GM12878 (cell line): ENCODE measurements at regions not wholly inside any gene's neighbourhood (a gene's known extent, or its start where the extent isn't known, plus 50 kb on each side); places are given as distances from the start of the nearest gene placed in this dataset.

Experiments used
- ATAC-seq: fragments of 200-7000 bp; cut with Tn5 transposase; 3 replicates; pipeline ENCODE4 v1.9.1; 2020; ENCODE audit warnings: mild to moderate bottlenecking, moderate library complexity
- BruUV-seq: library from RNA; stranded (reverse); fragments of 400-500 nt; replicated peaks from 2 replicates; lab custom pipeline; 2021; lab: Mats Ljungman, UMichigan
- CTCF ChIA-PET: fragments of 300-600 bp; sonication (Branson Sonifier 250); formaldehyde crosslinking; extraction: SDS; loops from one replicate; lab custom pipeline; 2021; ENCODE audit warnings: inconsistent platforms; lab: Yijun Ruan, JAX
- POLR2A ChIA-PET: fragments of 350-600 bp; formaldehyde crosslinking; extraction: SDS; loops from one replicate; lab custom pipeline; 2021; ENCODE audit warnings: inconsistent platforms; lab: Charles Lee
- RAD21 ChIA-PET: fragments of 300-600 bp; sonication (Branson Sonifier 250); formaldehyde crosslinking; loops from one replicate; lab custom pipeline; 2023; ENCODE audit warnings: antibody characterized with exemption; ENCODE audit not compliant: unreplicated experiment; lab: Charles Lee
- SMC1A ChIA-PET: fragments of 300-600 bp; sonication (Branson Sonifier 250); formaldehyde crosslinking; loops from one replicate; lab custom pipeline; 2023; ENCODE audit not compliant: unreplicated experiment, uncharacterized antibody; lab: Charles Lee
- DNase-seq: peaks from one replicate; pipeline ENCODE4 v3.0.0-alpha.2; 2011; ENCODE audit warnings: low read depth, low spot score
- FAIRE-seq: peaks from 3 replicates; lab custom pipeline; 2011; peaks lifted over from hg19 to GRCh38; lab: Jason Lieb, UNC
- H2AFZ ChIP-seq: 2 replicates; pipeline ENCODE4 v1.6.0; 2011; ENCODE audit warnings: low read depth, low read length, control low read depth; ENCODE audit not compliant: control insufficient read depth
- H3K27ac ChIP-seq: 2 replicates; pipeline ENCODE4 v1.5.1; 2011; ENCODE audit warnings: control low read depth; ENCODE audit not compliant: control insufficient read depth, insufficient read depth
- H3K27me3 ChIP-seq, 2 experiments: replicated peaks in 1 of 2; 2 replicates each; pipeline versions ENCODE4 v1.6.0 to v1.6.1; 2011; ENCODE audit warnings: low read length in 1 of 2; ENCODE audit not compliant: control insufficient read depth in 2 of 2, insufficient read depth in 2 of 2
- H3K36me3 ChIP-seq, 2 experiments: 2 replicates each; pipeline ENCODE4 v1.5.1; 2011; ENCODE audit warnings: low read length in 1 of 2; ENCODE audit not compliant: control insufficient read depth in 2 of 2, insufficient read depth in 2 of 2
- H3K4me1 ChIP-seq: 2 replicates; pipeline ENCODE4 v1.6.1; 2011; ENCODE audit warnings: mild to moderate bottlenecking, low read length, moderate library complexity, mixed read lengths; ENCODE audit not compliant: control insufficient read depth, insufficient read depth
- H3K4me2 ChIP-seq: 2 replicates; pipeline ENCODE4 v1.6.0; 2011; ENCODE audit warnings: control low read depth; ENCODE audit not compliant: control insufficient read depth, insufficient read depth
- H3K4me3 ChIP-seq: fragments of 200-600 bp; sonication (generic); 2 replicates; pipeline ENCODE4 v1.5.1; 2016
- H3K79me2 ChIP-seq: 2 replicates; pipeline ENCODE4 v1.6.0; 2011; ENCODE audit warnings: low read length; ENCODE audit not compliant: control insufficient read depth, insufficient read depth
- H3K9ac ChIP-seq: 2 replicates; pipeline ENCODE4 v1.8.0; 2011; ENCODE audit warnings: low read length, control low read depth, mixed read lengths; ENCODE audit not compliant: control insufficient read depth, insufficient read depth
- H3K9me3 ChIP-seq: replicated peaks from 3 replicates; pipeline ENCODE4 v1.5.1; 2011; ENCODE audit warnings: mild to moderate bottlenecking, low read length; ENCODE audit not compliant: control insufficient read depth, insufficient read depth
- H4K20me1 ChIP-seq: 2 replicates; pipeline ENCODE4 v1.6.0; 2011; ENCODE audit not compliant: control insufficient read depth, insufficient read depth
- ASH2L ChIP-seq: fragments of 300-600, 200-600 bp; sonication (generic); IDR thresholded peaks from 2 replicates; pipeline ENCODE4 v1.6.1; 2017; ENCODE audit warnings: low read depth, mild to moderate bottlenecking, borderline replicate concordance
- BCL3 ChIP-seq: IDR thresholded peaks from 2 replicates; pipeline ENCODE4 v1.6.1; 2011; ENCODE audit warnings: borderline replicate concordance, low read depth, mild to moderate bottlenecking, moderate library complexity, low read length; ENCODE audit not compliant: insufficient read depth, poor library complexity, severe bottlenecking
- BCLAF1 ChIP-seq: fragments of 450-650 bp; IDR thresholded peaks from 2 replicates; pipeline ENCODE4 v1.6.1; 2017; ENCODE audit warnings: antibody characterized with exemption, mild to moderate bottlenecking, moderate library complexity
- CHD4 ChIP-seq: fragments of 200-600 bp; sonication (generic); IDR thresholded peaks from 2 replicates; pipeline ENCODE4 v1.6.1; 2016; ENCODE audit warnings: mild to moderate bottlenecking
- DPF2 ChIP-seq: fragments of 450-650 bp; IDR thresholded peaks from 2 replicates; pipeline ENCODE4 v1.6.1; 2017; ENCODE audit warnings: mild to moderate bottlenecking
- ELK1 ChIP-seq: IDR thresholded peaks from 2 replicates; pipeline ENCODE4 v1.6.1; 2012; ENCODE audit warnings: low read depth, low read length, improper control_type of control experiment
- ETV6 ChIP-seq, 2 experiments: fragments of 450-650 bp in 1 of 2; IDR thresholded peaks in 1 of 2; conservative IDR thresholded peaks in 1 of 2; 2 replicates each; pipeline ENCODE4 v1.6.1; 2014; ENCODE audit warnings: antibody characterized with exemption in 1 of 2, borderline replicate concordance in 1 of 2, low read depth in 1 of 2, mild to moderate bottlenecking in 1 of 2, moderate library complexity in 1 of 2
- IKZF1 ChIP-seq: fragments of 450-650 bp; conservative IDR thresholded peaks from 2 replicates; pipeline ENCODE4 v1.6.1; 2017; ENCODE audit warnings: antibody characterized with exemption, mild to moderate bottlenecking
- KAT2A ChIP-seq: conservative IDR thresholded peaks from 2 replicates; pipeline ENCODE4 v1.6.1; 2011; ENCODE audit warnings: low read depth, low read length; ENCODE audit not compliant: control insufficient read depth
- KDM1A ChIP-seq: fragments of 200-600 bp; sonication (generic); IDR thresholded peaks from 2 replicates; pipeline ENCODE4 v1.6.1; 2016; ENCODE audit warnings: borderline replicate concordance
- LARP7 ChIP-seq: fragments of 450-650 bp; IDR thresholded peaks from 2 replicates; pipeline ENCODE4 v1.6.1; 2017; ENCODE audit warnings: mild to moderate bottlenecking
- NBN ChIP-seq: fragments of 450-650 bp; IDR thresholded peaks from 2 replicates; pipeline ENCODE4 v1.6.1; 2016
- NRF1 ChIP-seq: conservative IDR thresholded peaks from 2 replicates; pipeline ENCODE4 v1.6.1; 2011; ENCODE audit warnings: mild to moderate bottlenecking, low read depth, low read length, improper control_type of control experiment
- SMAD5 ChIP-seq: IDR thresholded peaks from 2 replicates; pipeline ENCODE4 v1.6.1; 2016; ENCODE audit warnings: antibody characterized with exemption, low read depth
- SP1 ChIP-seq: IDR thresholded peaks from one replicate; pipeline ENCODE4 v1.6.1; 2011; ENCODE audit warnings: low read depth, low read length
- SREBF2 ChIP-seq: IDR thresholded peaks from 2 replicates; pipeline ENCODE4 v1.6.1; 2012; ENCODE audit warnings: mild to moderate bottlenecking, low read length
- STAT1 ChIP-seq: fragments of 450-650 bp; conservative IDR thresholded peaks from 2 replicates; pipeline ENCODE4 v1.6.1; 2014; ENCODE audit warnings: antibody characterized with exemption, mild to moderate bottlenecking
- WRNIP1 ChIP-seq: IDR thresholded peaks from 2 replicates; pipeline ENCODE4 v1.6.1; 2011; ENCODE audit warnings: low read depth, low read length, improper control_type of control experiment, borderline replicate concordance
- ZBTB33 ChIP-seq: fragments of 450-650 bp; IDR thresholded peaks from 2 replicates; pipeline ENCODE4 v1.6.1; 2017; ENCODE audit warnings: mild to moderate bottlenecking
- WGBS: methylation state at CpG from one replicate; pipeline ENCODE4 v1.1.6; 2016; ENCODE audit warnings: low lambda C conversion rate; ENCODE audit not compliant: insufficient replicate concordance, insufficient coverage; ENCODE audit errors: missing lambda C conversion rate; 5-methylcytosine and 5-hydroxymethylcytosine counted together
- in situ Hi-C: fragments of 300-500 bp; cut with MboI; formaldehyde crosslinking; loops from 9 replicates; pipeline ENCODE4 v1.14.3; 2018; ENCODE audit warnings: mixed read lengths
- intact Hi-C: fragments of 100-400 bp; cut with micrococcal nuclease; formaldehyde crosslinking; loops from one replicate; pipeline ENCODE4 v1.14.2; 2022; ENCODE audit not compliant: unreplicated experiment

- TF ChIP-seq ELK1 (no peak), NRF1 (no peak), DPF2 (no peak), ETV6 (conservative IDR thresholded peaks at IDR 0.05 in 1 of 2, IDR thresholded peaks at IDR 0.05 in 1 of 2; ENCODE audit: borderline replicate concordance in 1 of 2, low read depth in 1 of 2) (no peak), WRNIP1 (no peak), IKZF1 (no peak), NBN (no peak)
These were observed 250.3 kb upstream of the OBI1 start (continued) for GRCh38 chr13:78909276-78909675.

- SMC1A ChIA-PET: interaction anchor here (0.7 to 1.2 kb wide), 2 partner anchors 13 to 164 kb away, joined by 3 read pairs; no protein-coding TSS in a partner anchor
- intact Hi-C loops (no loop called here), in situ Hi-C loops (no loop called here)
- RAD21 ChIA-PET: interaction anchor here (1.1 kb wide), 1 partner anchor 71 kb away, joined by 3 read pairs; no protein-coding TSS in a partner anchor
- DNase-seq: no peak
- FAIRE-seq: no peak
- ATAC-seq: no peak
- POLR2A ChIA-PET: no interaction called here
- Histone ChIP-seq H3K27ac (no peak overlapping the region), H2AFZ (no peak overlapping the region), H3K9me3 (no peaks in the 10 kb centered on the region), H3K4me2 (no peak overlapping the region), H3K9ac (no peak overlapping the region), H3K79me2 (no peaks in the 10 kb centered on the region), H3K4me1 (no peaks in the 10 kb centered on the region), H3K27me3 (no peaks in the 10 kb centered on the region), H4K20me1 (no peaks in the 10 kb centered on the region), H3K36me3 (no peaks in the 10 kb centered on the region), H3K4me3 (no peak overlapping the region)
- WGBS: 1% methylated on average over 5 of the region's 5 CpGs
- CTCF ChIA-PET: no interaction called here
- BruUV-seq: no TSS peak
- TF ChIP-seq BCLAF1 (no peak), CHD4 (no peak), SMAD5 (no peak), KAT2A (no peak), BCL3 (no peak), SREBF2 (no peak), ZBTB33 (no peak), STAT1 (no peak), LARP7 (no peak), SP1 (no peak), ASH2L (no peak), KDM1A (no peak)
These were observed 248.1 kb upstream of the OBI1 start for GRCh38 chr13:78907006-78907405.
